ENCODE measurements at regions not wholly inside any gene's neighbourhood (a gene's known extent, or its start where the extent isn't known, plus 50 kb on each side); places are given as distances from the start of the nearest gene placed in this dataset.
A peak's percentile ranks its signal among the peaks of the same experiment; 100 is the strongest.
"Not testable (repeated sequence)": the region's sequence is repeated elsewhere in the genome, so short reads cannot be mapped to it uniquely, and the experiment has no call there.

GRCh38 chr18:15315301-15315700 lies 567.3 kb downstream of the ANKRD30B start:
- peak; percentile 14 for DNase-seq (ENCODE audit: low spot score)

- DNase-seq (ENCODE audit: low spot score): not testable (repeated sequence)
Observed at GRCh38 chr18:15318655-15319054, 570.7 kb downstream of the ANKRD30B start.

GRCh38 chr18:15329713-15330112 lies 581.7 kb downstream of the ANKRD30B start:
- DNase-seq (ENCODE audit: low spot score): not testable (repeated sequence)

GRCh38 chr18:15330149-15330548 lies 582.2 kb downstream of the ANKRD30B start:
- DNase-seq (ENCODE audit: low spot score): not testable (repeated sequence)

- DNase-seq (ENCODE audit: low spot score): not testable (repeated sequence)
Observed at GRCh38 chr18:15330600-15330999, 582.6 kb downstream of the ANKRD30B start.

GRCh38 chr18:15375671-15376070 lies 627.7 kb downstream of the ANKRD30B start:
- not testable (repeated sequence) for DNase-seq (ENCODE audit: low spot score)

GRCh38 chr18:15407874-15408273 lies 659.9 kb downstream of the ANKRD30B start:
- peak; percentile 2 for DNase-seq (ENCODE audit: low spot score)

All from pons (tissue), 1 donor.